ENCODE measurements at regions not wholly inside any gene's neighbourhood (a gene's known extent, or its start where the extent isn't known, plus 50 kb on each side); places are given as distances from the start of the nearest gene placed in this dataset.
"Not testable (repeated sequence)": the region's sequence is repeated elsewhere in the genome, so short reads cannot be mapped to it uniquely, and the experiment has no call there.

DNA sequence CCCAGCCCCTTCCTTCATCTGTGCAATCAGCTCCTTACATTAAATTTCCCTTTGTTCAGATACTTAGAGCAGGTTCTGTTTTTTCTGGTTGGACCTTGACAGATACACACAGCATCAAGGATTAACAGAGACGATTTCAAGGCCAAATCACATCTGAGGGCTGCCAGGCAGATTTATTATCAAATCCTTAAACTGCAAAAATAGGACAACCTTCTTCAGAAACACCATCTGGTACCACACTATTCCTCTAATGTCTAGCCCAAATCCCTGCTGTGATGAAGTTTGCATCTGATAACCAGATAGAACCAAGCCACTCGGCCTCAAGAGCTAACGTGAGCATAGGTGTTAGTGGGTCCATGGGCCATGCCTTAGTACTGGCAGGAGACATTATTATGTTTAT lies 250.7 kb upstream of the PROK2 start:
- no peak for TF ChIP-seq CTCF (conservative IDR thresholded peaks at IDR 0.05; ENCODE audit: low read depth)
- no peak for DNase-seq (ENCODE audit: low spot score)
- ChIA-PET CTCF (no interaction called here), POLR2A (ENCODE audit: low non-redundant PET) (no interaction called here)
- H3K27ac ChIP-seq, result no peak overlapping the region

DNA sequence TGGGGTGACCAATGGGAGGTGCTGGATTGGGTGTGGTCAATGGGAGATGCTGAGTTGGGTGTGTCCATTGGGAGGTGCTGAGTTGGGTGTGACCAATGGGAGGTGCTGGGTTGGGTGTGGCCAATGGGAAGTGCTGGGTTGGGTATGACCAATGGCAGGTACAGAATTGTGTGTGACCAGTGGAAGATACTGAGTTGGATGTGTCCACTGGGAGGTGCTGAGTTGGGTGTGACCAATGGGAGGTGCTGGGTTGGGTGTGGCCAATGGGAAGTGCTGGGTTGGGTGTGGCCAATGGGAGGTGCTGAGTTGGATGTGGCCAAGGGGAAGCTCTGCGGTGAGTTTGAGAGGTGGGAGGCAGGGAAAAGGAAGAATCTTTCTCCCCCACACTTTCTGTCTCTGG lies 250.0 kb upstream of the PROK2 start:
- no peak for TF ChIP-seq CTCF (conservative IDR thresholded peaks at IDR 0.05; ENCODE audit: low read depth)
- POLR2A ChIA-PET (ENCODE audit: low non-redundant PET), result no interaction called here
- DNase-seq (ENCODE audit: low spot score), result no peak
- CTCF ChIA-PET, result no interaction called here
- no peak overlapping the region for H3K27ac ChIP-seq

GRCh38 chr3:72033666-72034428 lies 248.9 kb upstream of the PROK2 start:
- no peak overlapping the region for H3K27ac ChIP-seq
- POLR2A ChIA-PET (ENCODE audit: low non-redundant PET), result no interaction called here
- TF ChIP-seq CTCF (conservative IDR thresholded peaks at IDR 0.05; ENCODE audit: low read depth), result no peak
- CTCF ChIA-PET, result no interaction called here
- no peak for DNase-seq (ENCODE audit: low spot score)

- POLR2A ChIA-PET (ENCODE audit: low non-redundant PET), result no interaction called here
- no peak for TF ChIP-seq CTCF (conservative IDR thresholded peaks at IDR 0.05; ENCODE audit: low read depth)
These were observed 247.6 kb upstream of the PROK2 start for GRCh38 chr3:72032441-72033135.

GRCh38 chr3:72031581-72031980 lies 246.6 kb upstream of the PROK2 start:
- no peak for TF ChIP-seq CTCF (conservative IDR thresholded peaks at IDR 0.05; ENCODE audit: low read depth)
- no peak overlapping the region for H3K27ac ChIP-seq
- ChIA-PET CTCF (interaction anchor here (0.6 kb wide), 2 partner anchors 789 to 945 kb away, joined by 3 read pairs; no protein-coding TSS in a partner anchor), POLR2A (ENCODE audit: low non-redundant PET) (no interaction called here)
- DNase-seq (ENCODE audit: low spot score), result no peak

More at GRCh38 chr3:72032441-72033135, 247.6 kb upstream of the PROK2 start:
- H3K27ac ChIP-seq, result no peak overlapping the region
- DNase-seq (ENCODE audit: low spot score), result no peak
- CTCF ChIA-PET, result no interaction called here

DNA sequence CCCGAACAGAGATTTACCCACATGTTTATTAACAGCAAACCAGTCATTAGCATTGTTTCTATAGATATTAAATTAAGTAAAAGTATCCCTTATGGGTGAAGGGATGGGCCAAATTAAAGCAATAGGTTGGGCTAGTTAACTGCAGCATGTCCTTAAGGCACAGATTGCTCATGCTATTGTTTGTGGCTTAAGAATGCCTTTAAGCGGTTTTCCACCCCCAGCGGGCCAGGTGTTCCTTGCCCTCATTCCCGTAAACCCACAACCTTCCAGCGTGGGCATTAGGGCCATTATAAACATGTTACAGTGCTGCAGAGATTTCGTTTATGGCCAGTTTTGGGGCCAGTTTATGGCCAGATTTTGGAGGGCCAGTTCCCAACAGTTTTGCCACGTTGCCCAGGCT lies 245.3 kb upstream of the PROK2 start:
- H3K27ac ChIP-seq; DNase-seq (ENCODE audit: low spot score); POLR2A ChIA-PET (ENCODE audit: low non-redundant PET); CTCF ChIA-PET: not testable (repeated sequence)

- H3K27ac ChIP-seq; POLR2A ChIA-PET (ENCODE audit: low non-redundant PET); DNase-seq (ENCODE audit: low spot score); CTCF ChIA-PET: not testable (repeated sequence)
These were observed 243.8 kb upstream of the PROK2 start for GRCh38 chr3:72028726-72029125.

GRCh38 chr3:72028307-72028706 lies 243.4 kb upstream of the PROK2 start:
- H3K27ac ChIP-seq; POLR2A ChIA-PET (ENCODE audit: low non-redundant PET); DNase-seq (ENCODE audit: low spot score); CTCF ChIA-PET: not testable (repeated sequence)

- POLR2A ChIA-PET (ENCODE audit: low non-redundant PET); CTCF ChIA-PET; H3K27ac ChIP-seq; DNase-seq (ENCODE audit: low spot score): not testable (repeated sequence)
These were observed 242.8 kb upstream of the PROK2 start for GRCh38 chr3:72027728-72028127.
